ENCODE measurements at regions not wholly inside any gene's neighbourhood (a gene's known extent, or its start where the extent isn't known, plus 50 kb on each side); places are given as distances from the start of the nearest gene placed in this dataset.
A peak's percentile ranks its signal among the peaks of the same experiment; 100 is the strongest.

DNA sequence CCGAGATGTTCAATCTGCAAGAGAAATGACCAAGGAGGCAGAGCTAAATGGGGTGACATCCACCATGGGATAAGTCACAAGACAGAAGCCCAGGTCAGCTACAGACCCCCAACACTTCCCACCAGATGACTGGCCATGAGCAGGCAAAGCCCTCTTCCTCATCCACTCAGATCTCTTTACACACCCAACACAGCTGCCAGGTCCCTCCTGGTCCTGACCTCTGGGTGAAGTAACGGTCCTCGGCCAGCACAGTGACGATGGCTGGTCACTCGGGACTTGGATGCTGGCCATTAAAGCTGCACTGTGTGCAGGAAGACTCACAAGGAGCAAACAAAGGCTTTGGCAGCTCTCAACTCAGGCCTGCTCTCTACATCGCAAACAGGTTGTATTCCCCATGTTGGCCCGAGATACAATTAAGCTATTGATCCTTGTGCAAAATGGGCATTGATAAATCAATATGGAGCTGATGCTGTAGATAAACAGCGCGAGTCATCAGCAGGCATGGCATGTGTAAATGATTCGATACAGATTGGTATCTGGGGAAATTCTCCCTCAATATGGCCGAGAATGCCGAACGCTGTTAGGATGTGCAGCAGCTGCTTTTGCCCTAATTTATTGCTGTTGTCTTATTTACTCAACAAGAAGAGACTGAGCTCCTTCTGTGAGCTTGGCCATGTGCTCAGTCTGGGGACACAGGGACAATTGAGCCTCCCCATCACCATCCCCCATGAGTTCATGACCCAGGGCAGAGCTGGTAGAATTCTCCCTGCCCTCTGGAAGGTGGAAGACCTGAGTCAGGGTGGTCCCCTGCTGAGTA, 98.7 kb downstream of the C5orf15 start:
- no peaks in the 10 kb centered on the region for H3K36me3 ChIP-seq (ENCODE audit: low read depth)
- peak; percentile 28 for DNase-seq (ENCODE audit: low spot score)
- H3K9me3 ChIP-seq (ENCODE audit: severe bottlenecking), result no peaks in the 10 kb centered on the region
- TF ChIP-seq, protein P1, sequence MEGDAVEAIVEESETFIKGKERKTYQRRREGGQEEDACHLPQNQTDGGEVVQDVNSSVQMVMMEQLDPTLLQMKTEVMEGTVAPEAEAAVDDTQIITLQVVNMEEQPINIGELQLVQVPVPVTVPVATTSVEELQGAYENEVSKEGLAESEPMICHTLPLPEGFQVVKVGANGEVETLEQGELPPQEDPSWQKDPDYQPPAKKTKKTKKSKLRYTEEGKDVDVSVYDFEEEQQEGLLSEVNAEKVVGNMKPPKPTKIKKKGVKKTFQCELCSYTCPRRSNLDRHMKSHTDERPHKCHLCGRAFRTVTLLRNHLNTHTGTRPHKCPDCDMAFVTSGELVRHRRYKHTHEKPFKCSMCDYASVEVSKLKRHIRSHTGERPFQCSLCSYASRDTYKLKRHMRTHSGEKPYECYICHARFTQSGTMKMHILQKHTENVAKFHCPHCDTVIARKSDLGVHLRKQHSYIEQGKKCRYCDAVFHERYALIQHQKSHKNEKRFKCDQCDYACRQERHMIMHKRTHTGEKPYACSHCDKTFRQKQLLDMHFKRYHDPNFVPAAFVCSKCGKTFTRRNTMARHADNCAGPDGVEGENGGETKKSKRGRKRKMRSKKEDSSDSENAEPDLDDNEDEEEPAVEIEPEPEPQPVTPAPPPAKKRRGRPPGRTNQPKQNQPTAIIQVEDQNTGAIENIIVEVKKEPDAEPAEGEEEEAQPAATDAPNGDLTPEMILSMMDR (IDR thresholded peaks at IDR 0.05; ENCODE audit: poor library complexity, severe bottlenecking), result peak; percentile 70
- ATAC-seq (ENCODE audit: low read depth), result no peak
- H3K4me3 ChIP-seq (ENCODE audit: severe bottlenecking), result no peak overlapping the region
- H3K27ac ChIP-seq (ENCODE audit: poor library complexity, severe bottlenecking), result no peak overlapping the region
- no peaks in the 10 kb centered on the region for H3K27me3 ChIP-seq (ENCODE audit: insufficient read depth, poor library complexity, severe bottlenecking)
- H3K4me1 ChIP-seq (ENCODE audit: insufficient read depth, poor library complexity, severe bottlenecking), result peaks cover 12% of the 10 kb centered on the region

DNA sequence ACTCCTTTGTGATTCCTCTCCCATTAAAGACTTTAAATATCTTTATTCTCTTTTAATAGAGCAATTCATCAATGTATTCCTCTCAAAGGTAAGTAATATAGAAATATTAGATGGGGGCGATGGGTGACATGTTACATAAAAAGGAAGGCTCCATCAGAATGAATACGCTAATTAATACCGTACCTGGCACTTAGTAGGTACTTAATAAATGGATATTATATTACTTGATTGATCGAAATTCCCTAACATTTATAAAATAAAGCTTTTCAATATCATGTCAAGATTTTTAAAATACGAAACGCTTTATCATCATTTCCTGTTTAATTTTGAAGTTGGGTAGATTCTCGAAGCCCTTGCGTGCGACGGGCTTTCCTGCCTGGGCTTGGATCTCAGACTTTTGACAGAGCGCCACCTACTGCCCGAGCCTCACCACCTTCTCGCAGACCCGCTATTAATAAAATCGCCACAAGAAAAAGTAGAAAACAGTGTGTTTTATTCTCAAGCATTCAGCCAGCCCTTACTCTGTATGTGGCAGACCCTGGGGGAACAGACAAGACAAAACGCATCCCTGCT, 99.4 kb downstream of the C5orf15 start:
- Histone ChIP-seq H3K27me3 (ENCODE audit: insufficient read depth, poor library complexity, severe bottlenecking) (no peaks in the 10 kb centered on the region), H3K4me3 (ENCODE audit: severe bottlenecking) (no peak overlapping the region), H3K4me1 (ENCODE audit: insufficient read depth, poor library complexity, severe bottlenecking) (peaks cover 7% of the 10 kb centered on the region), H3K9me3 (ENCODE audit: severe bottlenecking) (no peaks in the 10 kb centered on the region), H3K36me3 (ENCODE audit: low read depth) (no peaks in the 10 kb centered on the region), H3K27ac (ENCODE audit: poor library complexity, severe bottlenecking) (no peak overlapping the region)
- ATAC-seq (ENCODE audit: low read depth), result peak; percentile 66
- peak; percentile 57 for DNase-seq (ENCODE audit: low spot score)
- TF ChIP-seq, protein P1 (IDR thresholded peaks at IDR 0.05; ENCODE audit: poor library complexity, severe bottlenecking), result peak; percentile 97

DNA sequence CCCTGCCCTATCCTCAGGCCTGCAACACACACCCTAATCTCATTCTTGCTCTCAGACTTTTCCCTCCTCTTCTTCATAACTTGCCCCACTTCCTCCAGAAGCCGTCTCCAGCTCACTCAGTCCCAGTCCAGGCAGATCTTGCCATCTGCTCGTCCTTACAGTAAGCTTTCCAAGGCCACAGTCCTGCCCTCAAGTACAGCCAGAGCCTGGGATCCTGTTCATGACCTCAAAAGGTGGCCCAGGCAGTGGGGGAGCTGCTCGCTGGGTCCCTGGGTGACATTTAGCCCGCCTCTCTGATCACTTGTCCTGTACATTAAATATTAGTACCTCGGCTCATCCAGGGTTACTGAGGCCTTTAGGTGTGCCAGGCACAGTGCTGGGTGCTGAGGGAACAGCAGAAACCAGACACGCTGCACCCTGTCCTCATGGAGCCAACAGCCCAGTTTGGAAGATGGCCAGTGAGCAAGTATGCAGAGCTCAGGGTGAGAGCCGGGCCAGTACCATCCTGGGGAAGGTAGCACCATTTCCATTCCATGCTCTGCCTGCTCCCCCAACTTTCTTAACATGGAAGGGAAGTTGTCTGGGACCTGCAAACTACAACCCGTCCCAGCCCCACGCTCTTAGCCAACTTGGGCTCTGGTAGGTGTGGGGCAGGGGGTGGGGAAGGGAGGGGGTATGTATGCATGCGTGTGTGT, 100.4 kb downstream of the C5orf15 start:
- Histone ChIP-seq H3K27me3 (ENCODE audit: insufficient read depth, poor library complexity, severe bottlenecking) (no peaks in the 10 kb centered on the region), H3K4me3 (ENCODE audit: severe bottlenecking) (no peak overlapping the region), H3K27ac (ENCODE audit: poor library complexity, severe bottlenecking) (no peak overlapping the region), H3K36me3 (ENCODE audit: low read depth) (no peaks in the 10 kb centered on the region), H3K9me3 (ENCODE audit: severe bottlenecking) (no peaks in the 10 kb centered on the region), H3K4me1 (ENCODE audit: insufficient read depth, poor library complexity, severe bottlenecking) (peaks cover 3% of the 10 kb centered on the region)
- no peak for ATAC-seq (ENCODE audit: low read depth)
- TF ChIP-seq, protein P1 (IDR thresholded peaks at IDR 0.05; ENCODE audit: poor library complexity, severe bottlenecking), result no peak
- DNase-seq (ENCODE audit: low spot score), result peak; percentile 38

DNA sequence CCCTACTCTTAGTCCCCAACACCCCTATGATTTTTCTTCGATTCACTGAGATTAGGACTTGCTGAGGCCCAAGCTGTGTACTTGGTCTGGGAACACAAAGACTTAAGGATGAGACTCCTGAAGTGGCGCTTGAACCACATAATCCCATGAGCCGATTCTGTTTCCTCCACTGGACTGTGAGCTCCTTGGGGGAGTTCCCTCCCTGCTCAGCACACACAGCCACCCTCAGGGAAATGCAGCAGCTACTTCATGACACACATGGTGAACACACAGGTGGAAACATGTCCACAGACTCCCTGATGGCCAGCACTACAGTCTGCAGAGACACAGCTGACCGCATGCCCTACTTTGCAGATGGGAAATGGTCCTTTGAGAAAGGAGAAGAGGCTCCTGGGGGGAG, 101.1 kb downstream of the C5orf15 start:
- no peaks in the 10 kb centered on the region for H3K9me3 ChIP-seq (ENCODE audit: severe bottlenecking)
- no peak overlapping the region for H3K27ac ChIP-seq (ENCODE audit: poor library complexity, severe bottlenecking)
- TF ChIP-seq, protein P1 (IDR thresholded peaks at IDR 0.05; ENCODE audit: poor library complexity, severe bottlenecking), result no peak
- no peaks in the 10 kb centered on the region for H3K27me3 ChIP-seq (ENCODE audit: insufficient read depth, poor library complexity, severe bottlenecking)
- H3K36me3 ChIP-seq (ENCODE audit: low read depth), result no peaks in the 10 kb centered on the region
- ATAC-seq (ENCODE audit: low read depth) (no peak), DNase-seq (ENCODE audit: low spot score) (peak; percentile 29)
- peaks cover 3% of the 10 kb centered on the region for H3K4me1 ChIP-seq (ENCODE audit: insufficient read depth, poor library complexity, severe bottlenecking)
- H3K4me3 ChIP-seq (ENCODE audit: severe bottlenecking), result no peak overlapping the region

Data from RWPE2 (cell line).